Right forelimb (tissue), 1 donor: ENCODE measurements at regions not wholly inside any gene's neighbourhood (a gene's known extent, or its start where the extent isn't known, plus 50 kb on each side); places are given as distances from the start of the nearest gene placed in this dataset.

ENCODE experiments used
- DNase-seq: peaks from one replicate; pipeline ENCODE4 v3.0.0-alpha.2; 2018

- no peak for DNase-seq
These were observed 136.6 kb downstream of the RNF152 start for GRCh38 chr18:61756244-61756643.

- DNase-seq: no peak
These were observed 137.3 kb downstream of the RNF152 start for GRCh38 chr18:61755555-61755954.

GRCh38 chr18:61754039-61754583, 138.7 kb downstream of the RNF152 start:
- no peak for DNase-seq

- DNase-seq: no peak
These were observed 139.4 kb downstream of the RNF152 start for GRCh38 chr18:61753373-61753772.

- no peak for DNase-seq
These were observed 139.8 kb downstream of the RNF152 start for GRCh38 chr18:61752973-61753372.

GRCh38 chr18:61750840-61751668, 141.8 kb downstream of the RNF152 start:
- DNase-seq: no peak

- no peak for DNase-seq
These were observed 143.3 kb downstream of the RNF152 start for GRCh38 chr18:61749546-61749945.

- DNase-seq: no peak
These were observed 143.8 kb downstream of the RNF152 start for GRCh38 chr18:61749031-61749430.

- no peak for DNase-seq
These were observed 144.8 kb downstream of the RNF152 start for GRCh38 chr18:61748004-61748403.

- no peak for DNase-seq
These were observed 148.9 kb downstream of the RNF152 start for GRCh38 chr18:61743775-61744531.

GRCh38 chr18:61742565-61743429, 150.0 kb downstream of the RNF152 start:
- no peak for DNase-seq

- DNase-seq: no peak
These were observed 150.8 kb downstream of the RNF152 start for GRCh38 chr18:61741881-61742454.

GRCh38 chr18:61738488-61738887, 154.3 kb downstream of the RNF152 start:
- no peak for DNase-seq

GRCh38 chr18:61738042-61738441, 154.8 kb downstream of the RNF152 start:
- DNase-seq: no peak

GRCh38 chr18:61736133-61736532, 156.7 kb downstream of the RNF152 start:
- no peak for DNase-seq

GRCh38 chr18:61735564-61736102, 157.2 kb downstream of the RNF152 start:
- DNase-seq: no peak

GRCh38 chr18:61734396-61734795, 158.4 kb downstream of the RNF152 start:
- no peak for DNase-seq

GRCh38 chr18:61732854-61733253, 160.0 kb downstream of the RNF152 start:
- no peak for DNase-seq

GRCh38 chr18:61731693-61732376, 161.0 kb downstream of the RNF152 start:
- DNase-seq: no peak

- no peak for DNase-seq
These were observed 161.6 kb downstream of the RNF152 start for GRCh38 chr18:61731178-61731577.

GRCh38 chr18:61729322-61729721, 163.5 kb downstream of the RNF152 start:
- DNase-seq: no peak
